PC-9 (cell line): ENCODE measurements at regions not wholly inside any gene's neighbourhood (a gene's known extent, or its start where the extent isn't known, plus 50 kb on each side); places are given as distances from the start of the nearest gene placed in this dataset.

Experiments used
- BruUV-seq: library from RNA; stranded (reverse); fragments of 400-500 nt; replicated peaks from 2 replicates; lab custom pipeline; 2021; lab: Mats Ljungman, UMichigan
- CTCF ChIA-PET: fragments of 300-600 bp; sonication (Branson Sonifier 250); formaldehyde crosslinking; loops from one replicate; lab custom pipeline; 2022; ENCODE audit warnings: antibody characterized with exemption; lab: Charles Lee
- POLR2A ChIA-PET: fragments of 300-600 bp; sonication (Branson Sonifier 250); formaldehyde crosslinking; loops from one replicate; lab custom pipeline; 2022; ENCODE audit warnings: antibody characterized with exemption; ENCODE audit not compliant: unreplicated experiment; lab: Charles Lee
- DNase-seq, 2 experiments: peaks; one replicate each; pipeline versions ENCODE4 v3.0.0 to v3.0.0-alpha.2; 2015 to 2022; ENCODE audit warnings: mixed read lengths in 1 of 2
- H2AFZ ChIP-seq: fragments of 200-600 bp; sonication (generic); 2 replicates; pipeline ENCODE4 v1.8.1; 2017; ENCODE audit warnings: antibody characterized with exemption
- H3F3A ChIP-seq: fragments of 200-600 bp; sonication (generic); 2 replicates; pipeline ENCODE4 v1.8.1; 2017; ENCODE audit warnings: antibody characterized with exemption, mild to moderate bottlenecking, low read depth; ENCODE audit not compliant: insufficient read depth
- H3K27ac ChIP-seq: fragments of 200-600 bp; sonication (generic); 2 replicates; pipeline ENCODE4 v1.6.1; 2016; ENCODE audit warnings: mixed run types
- H3K27me3 ChIP-seq: fragments of 200-600 bp; sonication (generic); 2 replicates; pipeline ENCODE4 v1.6.1; 2016; ENCODE audit warnings: low read depth, mixed run types; ENCODE audit not compliant: insufficient read depth
- H3K36me3 ChIP-seq: fragments of 200-600 bp; sonication (generic); 2 replicates; pipeline ENCODE4 v1.6.1; 2016; ENCODE audit warnings: low read depth, mixed run types
- H3K4me1 ChIP-seq: fragments of 200-600 bp; sonication (generic); replicated peaks from 2 replicates; pipeline ENCODE4 v1.6.1; 2016; ENCODE audit warnings: mixed run types; ENCODE audit not compliant: insufficient read depth
- H3K4me2 ChIP-seq: fragments of 200-600 bp; sonication (generic); 2 replicates; pipeline ENCODE4 v1.6.1; 2017; ENCODE audit warnings: mixed run types
- H3K4me3 ChIP-seq: fragments of 200-600 bp; sonication (generic); 2 replicates; pipeline ENCODE4 v1.6.1; 2016; ENCODE audit warnings: mixed run types
- H3K79me2 ChIP-seq: fragments of 200-600 bp; sonication (generic); 2 replicates; pipeline ENCODE4 v1.6.1; 2017; ENCODE audit warnings: low read depth, mixed run types
- H3K9me2 ChIP-seq: fragments of 200-600 bp; sonication (generic); 2 replicates; pipeline ENCODE4 v1.8.1; 2017; ENCODE audit warnings: mild to moderate bottlenecking; ENCODE audit not compliant: insufficient read depth
- H3K9me3 ChIP-seq: fragments of 200-600 bp; sonication (generic); 2 replicates; pipeline ENCODE4 v1.8.1; 2016; ENCODE audit warnings: low read depth; ENCODE audit not compliant: insufficient read depth
- H4K20me1 ChIP-seq: fragments of 200-600 bp; sonication (generic); 2 replicates; pipeline ENCODE4 v1.8.1; 2017; ENCODE audit not compliant: insufficient read depth
- EZH2 ChIP-seq: fragments of 200-600 bp; sonication (generic); IDR thresholded peaks from 2 replicates; pipeline ENCODE4 v1.8.0; 2017; ENCODE audit warnings: antibody characterized with exemption, low read depth
- intact Hi-C: fragments of 100-400 bp; cut with micrococcal nuclease; formaldehyde crosslinking; loops from one replicate; pipeline ENCODE4 v1.10.0; 2022; ENCODE audit not compliant: unreplicated experiment
- TF ChIP-seq, protein P1 (sequence below): fragments of 200-600 bp; sonication (generic); conservative IDR thresholded peaks from 2 replicates; pipeline ENCODE4 v1.6.1; 2017; ENCODE audit warnings: mixed run types, antibody characterized with exemption, mild to moderate bottlenecking, moderate library complexity

DNA sequence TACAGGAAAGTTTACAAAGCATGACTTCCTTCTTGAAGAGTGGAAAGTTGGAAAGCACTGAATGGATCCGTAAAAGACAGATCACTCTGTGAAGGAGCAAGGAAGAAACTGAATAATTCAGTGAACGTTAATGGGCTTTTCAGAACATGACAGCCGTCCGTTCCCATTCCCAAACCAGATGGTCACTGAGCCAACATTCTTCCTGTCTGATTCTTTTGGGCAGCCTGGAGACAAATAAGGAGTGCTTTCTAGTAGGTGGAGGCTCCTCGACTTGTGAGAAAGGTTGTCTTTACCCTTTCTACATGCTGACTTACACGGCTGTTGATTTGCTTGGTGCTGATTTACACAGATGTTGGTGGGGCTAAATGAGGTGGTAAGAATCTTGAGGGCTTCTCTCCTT lies 51.0 kb upstream of the PAPPA start:
- POLR2A ChIA-PET = no interaction called here
- no peak overlapping the region for H3K27ac ChIP-seq
- H3K79me2 ChIP-seq = no peaks in the 10 kb centered on the region
- H3K9me3 ChIP-seq = no peaks in the 10 kb centered on the region
- H2AFZ ChIP-seq = no peak overlapping the region
- no peak for TF ChIP-seq EZH2
- TF ChIP-seq, protein P1, sequence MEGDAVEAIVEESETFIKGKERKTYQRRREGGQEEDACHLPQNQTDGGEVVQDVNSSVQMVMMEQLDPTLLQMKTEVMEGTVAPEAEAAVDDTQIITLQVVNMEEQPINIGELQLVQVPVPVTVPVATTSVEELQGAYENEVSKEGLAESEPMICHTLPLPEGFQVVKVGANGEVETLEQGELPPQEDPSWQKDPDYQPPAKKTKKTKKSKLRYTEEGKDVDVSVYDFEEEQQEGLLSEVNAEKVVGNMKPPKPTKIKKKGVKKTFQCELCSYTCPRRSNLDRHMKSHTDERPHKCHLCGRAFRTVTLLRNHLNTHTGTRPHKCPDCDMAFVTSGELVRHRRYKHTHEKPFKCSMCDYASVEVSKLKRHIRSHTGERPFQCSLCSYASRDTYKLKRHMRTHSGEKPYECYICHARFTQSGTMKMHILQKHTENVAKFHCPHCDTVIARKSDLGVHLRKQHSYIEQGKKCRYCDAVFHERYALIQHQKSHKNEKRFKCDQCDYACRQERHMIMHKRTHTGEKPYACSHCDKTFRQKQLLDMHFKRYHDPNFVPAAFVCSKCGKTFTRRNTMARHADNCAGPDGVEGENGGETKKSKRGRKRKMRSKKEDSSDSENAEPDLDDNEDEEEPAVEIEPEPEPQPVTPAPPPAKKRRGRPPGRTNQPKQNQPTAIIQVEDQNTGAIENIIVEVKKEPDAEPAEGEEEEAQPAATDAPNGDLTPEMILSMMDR = no peak
- no peak overlapping the region for H3K4me3 ChIP-seq
- CTCF ChIA-PET = no interaction called here
- H3K9me2 ChIP-seq = no peaks in the 10 kb centered on the region
- H3K4me1 ChIP-seq = peaks cover 15% of the 10 kb centered on the region
- intact Hi-C loops = no loop called here
- peaks cover 4% of the 10 kb centered on the region; the same call in 1 of the 2 replicates for H3F3A ChIP-seq
- H4K20me1 ChIP-seq = no peaks in the 10 kb centered on the region
- no peaks in the 10 kb centered on the region for H3K36me3 ChIP-seq
- no peak for DNase-seq
- no peak overlapping the region for H3K4me2 ChIP-seq
- no TSS peak for BruUV-seq
- H3K27me3 ChIP-seq = no peaks in the 10 kb centered on the region
